Breast epithelium (tissue), 3 donors: ENCODE measurements at regions not wholly inside any gene's neighbourhood (a gene's known extent, or its start where the extent isn't known, plus 50 kb on each side); places are given as distances from the start of the nearest gene placed in this dataset.

Experiments used
- CTCF ChIP-seq, 3 donors: fragments of 450-650 bp; IDR thresholded peaks; one replicate each; pipeline ENCODE4 v1.5.1; 2016 to 2017; ENCODE audit warnings: antibody characterized with exemption in 3 of 3, mild to moderate bottlenecking in 3 of 3, moderate library complexity in 3 of 3
- POLR2A ChIP-seq: fragments of 450-650 bp; IDR thresholded peaks from one replicate; pipeline ENCODE4 v1.6.1; 2016; ENCODE audit warnings: antibody characterized with exemption, mild to moderate bottlenecking, moderate library complexity
- POLR2AphosphoS5 ChIP-seq, 3 donors: sonication (generic); formaldehyde crosslinking; IDR thresholded peaks; one replicate each; pipeline ENCODE4 v1.6.1; 2017; ENCODE audit warnings: antibody characterized with exemption in 3 of 3

- no peak for TF ChIP-seq CTCF (IDR thresholded peaks at IDR 0.05)
- no peak for TF ChIP-seq POLR2A
- no peak for TF ChIP-seq POLR2AphosphoS5 (IDR thresholded peaks at IDR 0.05)
These were observed 105.5 kb upstream of the TMEM72 start for GRCh38 chr10:44805466-44806210.
